Fibroblast of pulmonary artery (primary cell): ENCODE measurements at regions not wholly inside any gene's neighbourhood (a gene's known extent, or its start where the extent isn't known, plus 50 kb on each side); places are given as distances from the start of the nearest gene placed in this dataset.
A peak's percentile ranks its signal among the peaks of the same experiment; 100 is the strongest.

Experiments
- DNase-seq: peaks from one replicate; pipeline ENCODE4 v3.0.0-alpha.2; 2010; ENCODE audit warnings: low read depth
- H3K4me3 ChIP-seq: replicated peaks from 2 replicates; pipeline ENCODE4 v1.5.1; 2011; ENCODE audit warnings: low read depth, mild to moderate bottlenecking, control low read depth, low read length, moderate library complexity
- TF ChIP-seq, protein P1 (sequence below): IDR thresholded peaks from 2 replicates; pipeline ENCODE4 v1.5.1; 2011; ENCODE audit warnings: mild to moderate bottlenecking, control low read depth, low read length, inconsistent platforms; ENCODE audit errors: missing control alignments

- DNase-seq = no peak
Observed at GRCh38 chr3:5068531-5069050, 53.5 kb upstream of the ARL8B start.

GRCh38 chr3:5069627-5070026 lies 52.5 kb upstream of the ARL8B start:
- TF ChIP-seq, protein P1, sequence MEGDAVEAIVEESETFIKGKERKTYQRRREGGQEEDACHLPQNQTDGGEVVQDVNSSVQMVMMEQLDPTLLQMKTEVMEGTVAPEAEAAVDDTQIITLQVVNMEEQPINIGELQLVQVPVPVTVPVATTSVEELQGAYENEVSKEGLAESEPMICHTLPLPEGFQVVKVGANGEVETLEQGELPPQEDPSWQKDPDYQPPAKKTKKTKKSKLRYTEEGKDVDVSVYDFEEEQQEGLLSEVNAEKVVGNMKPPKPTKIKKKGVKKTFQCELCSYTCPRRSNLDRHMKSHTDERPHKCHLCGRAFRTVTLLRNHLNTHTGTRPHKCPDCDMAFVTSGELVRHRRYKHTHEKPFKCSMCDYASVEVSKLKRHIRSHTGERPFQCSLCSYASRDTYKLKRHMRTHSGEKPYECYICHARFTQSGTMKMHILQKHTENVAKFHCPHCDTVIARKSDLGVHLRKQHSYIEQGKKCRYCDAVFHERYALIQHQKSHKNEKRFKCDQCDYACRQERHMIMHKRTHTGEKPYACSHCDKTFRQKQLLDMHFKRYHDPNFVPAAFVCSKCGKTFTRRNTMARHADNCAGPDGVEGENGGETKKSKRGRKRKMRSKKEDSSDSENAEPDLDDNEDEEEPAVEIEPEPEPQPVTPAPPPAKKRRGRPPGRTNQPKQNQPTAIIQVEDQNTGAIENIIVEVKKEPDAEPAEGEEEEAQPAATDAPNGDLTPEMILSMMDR = no peak
- no peak for DNase-seq
- H3K4me3 ChIP-seq = no peak overlapping the region

More at GRCh38 chr3:5068531-5069050, 53.5 kb upstream of the ARL8B start:
- TF ChIP-seq, protein P1 = no peak
- no peak overlapping the region for H3K4me3 ChIP-seq

- no peak overlapping the region for H3K4me3 ChIP-seq
- peak; percentile 73 for DNase-seq
- TF ChIP-seq, protein P1 = no peak
Observed at GRCh38 chr3:5071061-5071460, 51.0 kb upstream of the ARL8B start.

GRCh38 chr3:5072100-5072816 lies 49.8 kb upstream of the ARL8B start:
- no peak overlapping the region for H3K4me3 ChIP-seq
- TF ChIP-seq, protein P1 = no peak
- no peak for DNase-seq
